ENCODE measurements at regions not wholly inside any gene's neighbourhood (a gene's known extent, or its start where the extent isn't known, plus 50 kb on each side); places are given as distances from the start of the nearest gene placed in this dataset.
"Not testable (repeated sequence)": the region's sequence is repeated elsewhere in the genome, so short reads cannot be mapped to it uniquely, and the experiment has no call there.

DNA sequence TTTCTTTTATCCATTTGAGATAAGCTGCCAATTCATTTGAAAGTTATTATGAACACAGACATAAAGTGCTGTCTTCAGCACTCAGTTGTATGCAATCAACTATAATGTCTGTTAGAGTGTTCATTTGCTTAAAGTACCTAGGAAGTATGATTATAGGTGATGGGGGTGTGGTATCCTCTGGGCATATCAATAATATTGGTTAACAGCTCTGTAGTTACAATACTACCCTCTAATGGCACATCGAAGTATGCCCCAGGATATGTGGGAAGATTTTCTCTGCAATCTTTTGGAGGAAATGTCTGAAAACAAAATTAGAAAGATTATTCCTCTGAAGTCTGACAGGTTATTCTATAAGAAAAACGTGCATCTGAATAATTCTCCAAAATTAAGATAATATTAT is 429.7 kb downstream of the ARL4A start:
- Histone ChIP-seq H2AFZ (ENCODE audit: low read depth, low read length) (no peak overlapping the region), H3K9me3 (ENCODE audit: low read length) (no peaks in the 10 kb centered on the region), H3K4me3 (ENCODE audit: low read length) (no peak overlapping the region)

DNA sequence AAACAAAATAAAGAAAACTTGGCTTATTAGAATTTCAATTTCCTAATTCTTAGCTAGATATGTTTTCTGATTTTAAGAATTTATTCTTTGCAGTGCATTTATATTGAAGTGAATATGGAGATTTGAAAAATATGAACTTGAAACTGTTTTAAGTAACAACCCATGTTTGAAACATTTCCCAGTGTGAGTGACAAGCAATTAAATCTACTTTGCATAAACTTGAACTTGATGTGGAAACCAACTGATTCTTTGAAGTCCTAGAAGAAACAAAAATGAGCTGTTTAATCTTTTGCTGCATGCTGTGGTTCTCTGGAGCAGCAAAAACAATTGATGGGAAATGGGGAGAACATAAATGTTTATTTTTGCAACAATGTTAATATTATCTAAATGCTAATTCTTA is 430.2 kb downstream of the ARL4A start:
- no peak overlapping the region for H2AFZ ChIP-seq (ENCODE audit: low read depth, low read length)
- H3K4me1 ChIP-seq (ENCODE audit: insufficient read depth, low read length): peaks cover 31% of the 10 kb centered on the region
- H3K9me3 ChIP-seq (ENCODE audit: low read length): no peaks in the 10 kb centered on the region
- no peaks in the 10 kb centered on the region for H3K27me3 ChIP-seq (ENCODE audit: insufficient read depth, low read length)
- no peaks in the 10 kb centered on the region for H3K36me3 ChIP-seq (ENCODE audit: insufficient read depth, low read length)
- H3K4me3 ChIP-seq (ENCODE audit: low read length): no peak overlapping the region

More for the DNA sequence above, 429.7 kb downstream of the ARL4A start:
- no peaks in the 10 kb centered on the region for H3K27me3 ChIP-seq (ENCODE audit: insufficient read depth, low read length)
- H3K4me1 ChIP-seq (ENCODE audit: insufficient read depth, low read length): peaks cover 31% of the 10 kb centered on the region
- no peaks in the 10 kb centered on the region for H3K36me3 ChIP-seq (ENCODE audit: insufficient read depth, low read length)

DNA sequence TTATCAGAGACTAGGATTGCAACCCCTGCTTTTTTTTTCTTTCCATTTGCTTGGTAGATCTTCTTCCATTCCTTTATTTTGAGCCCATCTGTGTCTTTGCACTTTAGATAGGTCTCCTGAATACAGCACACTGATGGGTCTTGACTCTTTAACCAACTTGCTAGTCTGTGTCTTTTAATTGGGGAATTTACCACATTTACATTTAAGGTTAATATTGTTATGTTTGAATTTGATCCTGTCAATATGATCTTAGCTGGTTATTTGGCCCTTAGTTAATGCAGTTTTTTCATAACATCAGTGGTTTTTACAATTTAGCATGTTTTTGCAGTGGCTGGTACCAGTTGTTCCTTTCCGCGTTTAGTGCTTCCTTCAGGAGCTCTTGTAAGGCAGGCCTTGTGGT is 437.2 kb downstream of the ARL4A start:
- not testable (repeated sequence) for H3K27me3 ChIP-seq (ENCODE audit: insufficient read depth, low read length); H2AFZ ChIP-seq (ENCODE audit: low read depth, low read length); H3K4me1 ChIP-seq (ENCODE audit: insufficient read depth, low read length); H3K36me3 ChIP-seq (ENCODE audit: insufficient read depth, low read length); H3K4me3 ChIP-seq (ENCODE audit: low read length); H3K9me3 ChIP-seq (ENCODE audit: low read length)

DNA sequence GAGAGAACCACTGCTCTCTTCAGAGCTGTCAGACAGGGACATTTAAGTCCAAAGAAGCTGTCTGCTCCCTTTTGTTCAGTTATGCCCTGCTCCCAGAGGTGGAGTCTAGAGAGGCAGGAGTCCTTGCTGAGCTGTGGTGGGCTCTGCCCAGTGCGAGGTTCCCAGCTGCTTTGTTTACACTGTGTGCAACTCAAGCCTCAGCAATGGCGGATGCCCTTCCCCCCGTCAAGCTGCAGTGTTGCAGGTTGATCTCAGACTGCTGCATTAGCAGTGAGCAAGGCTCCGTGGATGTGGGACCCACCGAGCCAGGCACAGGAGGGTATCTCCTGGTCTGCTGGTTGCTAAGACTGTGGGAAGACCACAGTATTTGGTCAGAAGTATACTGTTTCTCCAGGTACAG is 438.9 kb downstream of the ARL4A start:
- Histone ChIP-seq H3K4me1 (ENCODE audit: insufficient read depth, low read length) (no peaks in the 10 kb centered on the region), H3K4me3 (ENCODE audit: low read length) (no peak overlapping the region), H3K36me3 (ENCODE audit: insufficient read depth, low read length) (no peaks in the 10 kb centered on the region), H2AFZ (ENCODE audit: low read depth, low read length) (no peak overlapping the region), H3K27me3 (ENCODE audit: insufficient read depth, low read length) (no peaks in the 10 kb centered on the region), H3K9me3 (ENCODE audit: low read length) (peaks cover 4% of the 10 kb centered on the region)

DNA sequence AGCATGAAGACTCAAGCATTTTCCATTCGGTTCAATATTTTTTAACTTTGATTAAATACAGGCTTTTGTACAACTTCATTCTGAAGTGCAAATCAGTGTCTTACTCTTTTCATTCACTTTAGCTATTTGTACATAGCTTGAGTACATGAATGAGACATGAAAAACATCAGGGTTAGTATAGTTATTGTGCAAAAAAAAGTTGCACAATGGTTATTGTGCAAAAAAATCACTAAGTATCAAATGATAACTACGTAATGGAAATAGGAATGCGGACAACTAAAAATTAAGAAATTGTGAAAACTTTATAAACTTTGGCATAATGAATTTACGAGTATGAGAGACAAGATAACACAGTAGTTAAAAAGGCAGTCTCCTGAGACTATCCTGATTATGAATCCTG is 442.9 kb downstream of the ARL4A start:
- Histone ChIP-seq H2AFZ (ENCODE audit: low read depth, low read length) (no peak overlapping the region), H3K4me3 (ENCODE audit: low read length) (no peak overlapping the region), H3K9me3 (ENCODE audit: low read length) (peaks cover 4% of the 10 kb centered on the region), H3K4me1 (ENCODE audit: insufficient read depth, low read length) (no peaks in the 10 kb centered on the region), H3K27me3 (ENCODE audit: insufficient read depth, low read length) (no peaks in the 10 kb centered on the region), H3K36me3 (ENCODE audit: insufficient read depth, low read length) (no peaks in the 10 kb centered on the region)

DNA sequence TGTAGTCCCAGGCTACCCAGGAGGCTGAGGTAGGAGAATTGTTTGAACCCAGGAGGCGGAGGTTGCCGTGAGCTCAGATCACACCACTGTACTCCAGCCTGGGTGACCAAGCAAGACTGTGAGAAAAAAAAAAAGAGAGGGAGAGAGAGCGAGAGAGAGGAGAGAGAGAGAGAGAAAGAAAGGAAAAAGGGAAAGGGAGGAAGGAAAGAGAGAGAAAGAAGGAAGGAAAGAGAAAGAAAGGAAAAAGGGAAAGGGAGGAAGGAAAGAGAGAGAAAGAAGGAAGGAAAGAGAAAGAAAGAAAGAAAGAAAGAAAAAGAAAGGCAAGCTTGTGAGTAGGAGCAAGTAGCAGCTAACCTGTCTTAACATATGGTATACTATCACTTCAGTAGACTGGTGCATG is 443.5 kb downstream of the ARL4A start:
- H2AFZ ChIP-seq (ENCODE audit: low read depth, low read length); H3K4me3 ChIP-seq (ENCODE audit: low read length); H3K27me3 ChIP-seq (ENCODE audit: insufficient read depth, low read length); H3K4me1 ChIP-seq (ENCODE audit: insufficient read depth, low read length); H3K9me3 ChIP-seq (ENCODE audit: low read length); H3K36me3 ChIP-seq (ENCODE audit: insufficient read depth, low read length): not testable (repeated sequence)

DNA sequence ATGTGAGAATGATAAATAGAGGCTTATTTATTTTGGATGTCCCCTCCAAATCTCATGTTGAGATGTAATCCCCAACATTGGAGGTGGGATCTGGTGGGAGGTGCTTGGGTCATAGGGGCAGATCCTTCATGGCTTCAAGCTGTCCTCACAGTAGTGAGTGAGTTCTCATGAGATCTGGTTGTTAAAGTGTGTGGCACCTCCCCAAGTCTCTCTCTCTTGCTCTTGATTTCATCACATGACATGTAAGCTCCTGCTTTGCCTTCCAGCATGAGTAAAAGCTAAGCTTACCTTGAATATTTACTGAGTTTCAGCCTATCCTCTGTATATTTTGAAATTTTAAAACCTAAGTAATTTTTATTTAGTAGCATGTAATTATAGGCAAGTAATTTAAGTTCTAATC is 444.9 kb downstream of the ARL4A start:
- no peaks in the 10 kb centered on the region for H3K36me3 ChIP-seq (ENCODE audit: insufficient read depth, low read length)
- no peaks in the 10 kb centered on the region for H3K9me3 ChIP-seq (ENCODE audit: low read length)
- H3K4me1 ChIP-seq (ENCODE audit: insufficient read depth, low read length): no peaks in the 10 kb centered on the region
- H3K27me3 ChIP-seq (ENCODE audit: insufficient read depth, low read length): no peaks in the 10 kb centered on the region
- no peak overlapping the region for H3K4me3 ChIP-seq (ENCODE audit: low read length)
- no peak overlapping the region for H2AFZ ChIP-seq (ENCODE audit: low read depth, low read length)

DNA sequence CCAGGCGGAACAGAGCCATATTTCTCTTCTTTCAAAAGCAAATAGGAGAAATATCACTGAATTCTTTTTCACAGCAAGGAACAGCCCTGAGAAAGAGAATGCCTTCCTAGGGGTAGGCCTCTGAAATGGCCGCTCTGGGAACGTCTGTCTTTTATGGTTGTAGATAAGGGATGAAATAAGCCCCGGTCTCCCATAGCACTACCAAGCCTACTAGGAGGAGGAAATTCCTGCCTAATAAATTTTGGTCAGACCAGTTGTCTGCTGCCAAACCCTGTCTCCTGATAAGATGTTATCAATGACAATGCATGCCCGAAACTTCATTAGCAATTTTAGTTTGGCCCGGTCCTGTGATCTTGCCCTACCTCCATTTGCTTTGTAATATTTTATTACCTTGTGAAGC is 448.9 kb downstream of the ARL4A start:
- H3K4me1 ChIP-seq (ENCODE audit: insufficient read depth, low read length); H3K9me3 ChIP-seq (ENCODE audit: low read length); H3K36me3 ChIP-seq (ENCODE audit: insufficient read depth, low read length); H2AFZ ChIP-seq (ENCODE audit: low read depth, low read length); H3K4me3 ChIP-seq (ENCODE audit: low read length); H3K27me3 ChIP-seq (ENCODE audit: insufficient read depth, low read length): not testable (repeated sequence)

DNA sequence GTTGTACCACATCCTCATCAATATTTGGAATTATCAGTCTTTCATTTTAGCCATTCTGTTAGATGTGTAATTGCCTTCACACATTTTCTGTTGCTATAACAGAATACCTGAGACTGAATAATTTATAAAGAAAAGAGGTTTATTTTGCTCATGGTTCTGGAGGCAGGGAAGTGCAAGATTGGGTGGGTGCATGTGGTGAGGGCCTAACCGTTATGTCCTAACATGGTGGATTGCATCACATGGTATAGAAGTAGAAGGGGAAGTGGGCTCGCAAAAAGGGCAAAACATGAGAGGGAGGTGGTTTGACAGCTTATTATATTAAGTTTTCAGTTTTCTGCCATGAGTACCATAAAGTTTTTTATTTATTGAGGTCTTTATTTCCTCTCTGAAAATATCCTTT is 452.0 kb downstream of the ARL4A start:
- H3K4me3 ChIP-seq (ENCODE audit: low read length): no peak overlapping the region
- H3K9me3 ChIP-seq (ENCODE audit: low read length): no peaks in the 10 kb centered on the region
- no peaks in the 10 kb centered on the region for H3K36me3 ChIP-seq (ENCODE audit: insufficient read depth, low read length)
- H3K4me1 ChIP-seq (ENCODE audit: insufficient read depth, low read length): no peaks in the 10 kb centered on the region
- no peak overlapping the region for H2AFZ ChIP-seq (ENCODE audit: low read depth, low read length)
- H3K27me3 ChIP-seq (ENCODE audit: insufficient read depth, low read length): no peaks in the 10 kb centered on the region

DNA sequence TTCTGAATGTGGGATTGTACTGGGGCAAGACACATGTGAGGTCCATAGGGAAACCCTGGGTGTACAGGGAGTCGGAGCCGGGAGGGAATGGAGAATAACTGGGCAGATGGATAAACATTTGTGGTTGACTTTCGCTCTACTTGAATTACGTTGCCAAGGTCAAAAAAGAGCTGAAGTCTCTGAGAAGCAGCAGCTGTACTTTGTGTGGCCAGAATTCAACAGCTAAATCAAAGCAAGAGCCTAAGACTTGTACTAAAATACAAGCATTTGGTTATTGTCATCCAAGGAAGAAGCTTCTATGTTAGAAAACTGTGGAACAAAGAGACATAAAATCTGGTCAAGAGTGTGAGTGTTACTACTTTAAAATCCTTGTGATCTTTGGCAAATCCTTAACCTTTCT is 457.2 kb downstream of the ARL4A start:
- H2AFZ ChIP-seq (ENCODE audit: low read depth, low read length): no peak overlapping the region
- H3K36me3 ChIP-seq (ENCODE audit: insufficient read depth, low read length): no peaks in the 10 kb centered on the region
- H3K27me3 ChIP-seq (ENCODE audit: insufficient read depth, low read length): no peaks in the 10 kb centered on the region
- H3K9me3 ChIP-seq (ENCODE audit: low read length): no peaks in the 10 kb centered on the region
- H3K4me1 ChIP-seq (ENCODE audit: insufficient read depth, low read length): no peaks in the 10 kb centered on the region
- H3K4me3 ChIP-seq (ENCODE audit: low read length): no peak overlapping the region

DNA sequence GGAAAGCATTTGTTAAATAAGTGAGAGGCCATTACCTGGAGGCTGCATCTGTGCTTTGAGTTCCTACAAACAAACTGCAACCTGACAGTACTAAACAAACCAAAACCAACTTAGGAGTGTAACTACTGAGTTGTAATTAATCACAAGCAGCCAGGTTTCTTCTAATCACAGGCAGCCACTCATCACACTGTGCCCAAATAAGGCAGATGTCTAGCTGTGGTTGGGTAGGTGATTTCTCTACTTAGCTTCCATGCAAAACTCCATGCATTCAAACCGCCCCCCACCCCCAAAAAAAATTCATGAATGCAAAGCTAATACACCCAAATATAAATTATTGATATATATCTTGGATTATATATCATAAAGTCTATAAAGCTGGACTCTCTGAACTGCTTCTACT is 461.1 kb downstream of the ARL4A start:
- Histone ChIP-seq H3K4me1 (ENCODE audit: insufficient read depth, low read length) (peaks cover 2% of the 10 kb centered on the region), H2AFZ (ENCODE audit: low read depth, low read length) (no peak overlapping the region), H3K9me3 (ENCODE audit: low read length) (no peaks in the 10 kb centered on the region), H3K27me3 (ENCODE audit: insufficient read depth, low read length) (no peaks in the 10 kb centered on the region), H3K36me3 (ENCODE audit: insufficient read depth, low read length) (no peaks in the 10 kb centered on the region), H3K4me3 (ENCODE audit: low read length) (no peak overlapping the region)

DNA sequence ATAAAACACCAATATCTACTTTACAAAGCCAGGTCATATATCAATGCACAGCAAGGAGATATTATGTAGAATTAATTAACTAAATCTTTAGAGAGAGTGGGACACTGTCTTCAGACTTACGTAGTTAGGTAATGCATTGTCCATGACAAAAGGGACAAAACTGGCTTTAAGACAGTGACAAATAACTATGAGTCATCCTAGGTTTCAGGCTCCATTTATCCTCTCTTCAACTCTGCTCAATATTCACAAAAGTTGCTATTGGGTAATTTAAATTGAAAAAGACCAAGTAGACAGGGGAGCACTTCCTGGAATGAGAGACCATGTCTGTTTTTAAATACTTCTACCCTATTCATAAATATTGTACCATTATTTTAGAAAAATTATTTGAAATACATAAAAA is 464.5 kb downstream of the ARL4A start:
- Histone ChIP-seq H2AFZ (ENCODE audit: low read depth, low read length) (no peak overlapping the region), H3K4me1 (ENCODE audit: insufficient read depth, low read length) (peaks cover 2% of the 10 kb centered on the region), H3K36me3 (ENCODE audit: insufficient read depth, low read length) (no peaks in the 10 kb centered on the region), H3K4me3 (ENCODE audit: low read length) (no peak overlapping the region), H3K9me3 (ENCODE audit: low read length) (no peaks in the 10 kb centered on the region), H3K27me3 (ENCODE audit: insufficient read depth, low read length) (no peaks in the 10 kb centered on the region)

DNA sequence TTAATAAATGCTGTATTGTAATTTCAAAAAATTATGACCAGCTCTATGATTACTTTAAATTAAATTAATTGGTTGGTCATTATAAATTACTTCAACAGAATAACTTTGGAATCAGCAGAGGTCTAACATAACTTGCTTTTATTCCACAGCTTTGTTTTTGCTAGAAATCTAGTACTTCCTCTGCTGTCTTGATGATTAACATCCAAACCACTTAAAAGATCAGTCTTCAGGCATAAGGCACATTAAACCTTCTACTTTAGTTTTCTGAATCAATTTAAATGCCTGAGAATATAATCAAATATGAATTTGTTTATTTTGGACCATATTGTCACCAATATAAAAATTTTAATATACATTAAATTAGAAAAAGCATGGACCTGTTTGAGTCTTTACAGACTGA is 465.3 kb downstream of the ARL4A start:
- Histone ChIP-seq H3K9me3 (ENCODE audit: low read length) (no peaks in the 10 kb centered on the region), H2AFZ (ENCODE audit: low read depth, low read length) (no peak overlapping the region), H3K4me1 (ENCODE audit: insufficient read depth, low read length) (peaks cover 2% of the 10 kb centered on the region), H3K27me3 (ENCODE audit: insufficient read depth, low read length) (no peaks in the 10 kb centered on the region), H3K36me3 (ENCODE audit: insufficient read depth, low read length) (no peaks in the 10 kb centered on the region), H3K4me3 (ENCODE audit: low read length) (no peak overlapping the region)

DNA sequence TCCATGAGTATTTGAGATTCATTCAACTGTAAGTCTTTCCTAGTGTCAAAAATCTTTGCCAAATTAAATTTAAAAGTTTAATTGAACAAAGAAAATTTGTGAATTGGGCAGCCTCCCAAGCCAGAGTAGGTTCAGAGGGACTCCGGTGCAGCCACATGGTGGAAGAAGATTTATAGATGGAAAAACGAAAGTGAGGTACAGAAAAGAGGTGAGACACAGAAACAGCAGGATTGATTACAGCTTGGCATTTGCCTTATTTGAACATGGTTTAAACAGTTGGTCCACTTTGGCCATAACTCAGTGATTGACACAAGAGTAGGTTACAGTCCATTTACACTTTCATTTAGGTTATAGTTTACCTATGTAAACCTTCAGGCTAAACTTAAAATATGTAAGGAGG is 465.8 kb downstream of the ARL4A start:
- Histone ChIP-seq H3K36me3 (ENCODE audit: insufficient read depth, low read length) (no peaks in the 10 kb centered on the region), H3K4me3 (ENCODE audit: low read length) (no peak overlapping the region), H2AFZ (ENCODE audit: low read depth, low read length) (no peak overlapping the region), H3K9me3 (ENCODE audit: low read length) (no peaks in the 10 kb centered on the region), H3K27me3 (ENCODE audit: insufficient read depth, low read length) (no peaks in the 10 kb centered on the region), H3K4me1 (ENCODE audit: insufficient read depth, low read length) (peaks cover 2% of the 10 kb centered on the region)

All from neuron (in vitro differentiated cells).